NCI-H1417 treated with DMSO at 0.1 percent for 48 hours (cell line): ENCODE measurements at regions not wholly inside any gene's neighbourhood (a gene's known extent, or its start where the extent isn't known, plus 50 kb on each side); places are given as distances from the start of the nearest gene placed in this dataset.

Source experiments
- DNase-seq: peaks from one replicate; lab custom pipeline; 2025; lab: John Stamatoyannopoulos, UW

GRCh38 chr20:48358176-48359054 lies 469.4 kb downstream of the PREX1 start:
- DNase-seq = no peak

DNA sequence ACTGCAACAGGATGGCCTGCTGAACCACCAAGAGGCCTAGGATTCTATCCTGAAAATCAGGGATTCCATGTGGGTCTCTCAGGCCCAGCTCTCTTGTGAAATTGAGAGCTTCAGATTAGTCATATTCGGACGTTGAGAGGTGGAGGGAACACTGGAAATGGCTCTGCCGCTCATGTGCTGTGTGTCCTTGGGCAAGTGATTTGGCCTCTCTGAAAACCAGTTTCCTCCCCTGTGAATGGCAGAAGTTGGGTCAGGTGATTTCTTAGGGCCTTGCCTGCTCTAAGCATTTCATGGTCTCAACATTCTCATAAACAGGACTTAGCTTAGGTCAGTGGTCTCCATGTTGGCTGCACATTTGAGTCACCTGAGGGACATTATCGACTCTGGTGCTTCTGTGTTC lies 470.1 kb downstream of the PREX1 start:
- no peak for DNase-seq

GRCh38 chr20:48354903-48355302 lies 472.9 kb downstream of the PREX1 start:
- DNase-seq = no peak

DNA sequence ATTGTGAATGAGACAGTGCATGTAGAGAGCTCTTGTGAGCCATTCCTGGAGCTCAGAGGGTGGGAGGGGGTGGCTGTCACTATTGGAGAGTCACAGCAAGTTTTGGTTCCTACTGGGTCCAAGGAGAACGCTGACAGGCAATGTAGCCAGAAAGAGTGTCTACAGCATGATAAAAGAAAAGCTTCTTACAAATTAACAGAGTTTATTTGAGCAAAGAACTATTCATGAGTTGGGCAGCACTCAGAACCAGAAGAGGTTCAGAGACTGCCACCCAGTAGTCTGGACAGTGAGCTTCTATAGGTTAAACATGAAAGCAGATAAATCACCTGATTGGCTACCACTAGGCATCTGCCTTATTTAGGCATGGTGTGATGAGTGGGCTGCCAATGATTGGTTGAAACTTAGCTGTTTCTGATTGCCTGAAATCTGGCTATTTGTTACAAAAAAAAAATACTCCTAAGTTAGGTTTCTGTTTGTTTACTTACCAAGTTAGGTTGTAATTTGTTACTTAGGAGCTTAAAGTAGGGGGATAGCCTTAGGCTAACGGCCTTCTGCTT lies 473.4 kb downstream of the PREX1 start:
- DNase-seq = no peak

DNA sequence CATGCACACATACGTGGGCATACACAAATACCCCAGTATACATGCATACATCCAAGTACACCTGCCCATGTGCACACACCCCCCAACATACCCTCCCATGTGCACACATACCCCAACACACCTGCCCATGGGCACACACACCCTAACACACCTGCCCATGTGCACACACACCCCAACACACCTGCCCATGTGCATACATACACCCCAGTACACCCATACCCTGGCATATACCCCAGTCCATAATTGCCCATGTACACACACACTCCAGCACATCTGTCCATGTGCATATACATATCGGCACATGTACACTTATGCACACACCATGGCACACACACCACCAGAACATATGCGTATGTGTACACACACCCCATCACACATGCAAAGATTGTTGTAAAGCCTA lies 475.2 kb downstream of the PREX1 start:
- no peak for DNase-seq

DNA sequence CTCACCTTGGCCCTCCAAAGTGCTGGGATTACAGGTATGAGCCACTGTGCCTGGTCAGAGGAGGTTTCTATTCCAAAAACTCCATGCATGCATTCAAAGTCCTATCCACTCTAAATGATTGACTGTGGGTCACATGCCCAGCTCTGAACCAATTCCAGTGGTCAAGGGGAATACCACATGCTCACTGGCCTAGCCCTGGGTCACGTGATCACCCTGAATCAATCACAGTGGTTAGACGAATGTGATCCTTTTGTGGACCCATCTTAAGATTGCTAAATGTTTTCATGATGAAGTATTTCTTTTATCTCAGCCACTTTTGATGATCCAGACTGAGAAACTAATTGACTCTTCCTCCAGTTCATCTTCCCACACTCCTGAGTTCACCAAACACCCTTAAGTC lies 475.8 kb downstream of the PREX1 start:
- no peak for DNase-seq

DNA sequence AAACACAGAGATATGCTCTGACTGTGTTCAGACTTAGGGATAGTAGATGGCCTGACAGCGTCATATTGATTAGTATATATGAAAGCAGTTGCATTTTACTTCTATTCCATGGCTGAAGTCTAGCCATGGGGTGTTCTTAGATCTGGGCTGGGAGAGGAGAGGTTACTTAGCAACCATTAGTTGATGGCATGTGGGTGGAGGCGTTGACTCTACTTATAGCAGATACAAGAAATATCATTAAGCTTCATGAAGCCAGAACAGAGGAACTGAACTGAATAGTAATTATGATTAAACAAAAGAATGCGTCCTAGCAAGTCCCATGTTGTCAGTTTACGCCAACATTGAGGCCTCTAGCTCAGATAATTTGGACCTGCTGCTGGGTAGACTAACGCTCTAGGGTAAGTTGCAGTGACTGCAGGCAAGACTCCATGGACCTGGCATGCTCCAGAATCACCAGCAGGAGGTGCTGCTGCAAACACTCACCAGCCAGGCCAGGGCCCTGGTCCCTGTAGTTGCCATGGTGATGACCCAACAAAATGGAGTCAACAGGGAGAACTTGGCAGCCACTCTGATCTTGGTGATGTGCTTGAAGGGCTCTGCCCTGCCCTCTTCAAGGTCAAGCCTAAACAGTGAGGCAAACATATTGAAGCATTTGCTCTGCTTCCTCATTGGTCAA lies 477.3 kb downstream of the PREX1 start:
- DNase-seq = no peak

DNA sequence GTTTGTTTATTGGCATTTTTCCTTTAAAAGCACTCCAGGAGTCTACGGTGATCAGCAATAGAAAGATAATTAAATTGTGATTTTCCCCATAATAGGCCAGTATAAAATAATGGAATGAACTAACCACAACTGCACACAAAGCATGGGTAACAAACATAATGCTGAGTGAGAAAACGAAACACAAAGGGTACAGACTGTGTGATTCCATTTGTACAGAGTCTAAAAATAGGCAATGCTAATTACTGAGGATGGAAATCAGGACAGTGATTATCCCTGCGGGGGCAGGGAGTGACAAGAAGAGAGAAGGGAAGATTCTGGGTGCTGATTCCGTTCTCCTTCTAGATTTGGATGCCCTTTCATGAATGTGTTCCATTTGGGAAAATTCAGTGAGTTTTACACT lies 478.1 kb downstream of the PREX1 start:
- DNase-seq = no peak

DNA sequence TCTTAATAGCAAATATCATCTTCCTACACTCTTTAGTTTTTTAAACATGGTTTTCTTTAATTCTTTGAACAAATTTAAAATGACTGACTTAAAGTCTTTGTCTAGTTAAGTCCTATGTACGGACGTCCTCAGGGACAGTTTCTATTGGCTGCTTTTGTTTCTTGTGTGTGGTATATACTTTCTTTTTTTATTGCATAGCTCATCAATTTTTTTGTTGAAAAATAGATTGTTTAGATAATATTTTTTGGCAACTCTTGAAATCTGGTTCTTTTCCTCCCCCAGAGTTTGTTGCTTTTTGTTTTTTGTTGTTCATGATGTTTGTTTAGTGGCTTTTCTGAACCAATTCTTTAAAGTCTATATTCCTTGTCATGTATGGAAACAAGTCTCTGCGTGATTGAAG lies 479.8 kb downstream of the PREX1 start:
- no peak for DNase-seq

- no peak for DNase-seq
Observed at GRCh38 chr20:48342822-48343513, 484.8 kb downstream of the PREX1 start.

GRCh38 chr20:48340883-48341281 lies 486.9 kb downstream of the PREX1 start:
- no peak for DNase-seq

- no peak for DNase-seq
Observed at GRCh38 chr20:48339986-48340882, 487.6 kb downstream of the PREX1 start.

GRCh38 chr20:48339190-48339985 lies 488.4 kb downstream of the PREX1 start:
- no peak for DNase-seq

DNA sequence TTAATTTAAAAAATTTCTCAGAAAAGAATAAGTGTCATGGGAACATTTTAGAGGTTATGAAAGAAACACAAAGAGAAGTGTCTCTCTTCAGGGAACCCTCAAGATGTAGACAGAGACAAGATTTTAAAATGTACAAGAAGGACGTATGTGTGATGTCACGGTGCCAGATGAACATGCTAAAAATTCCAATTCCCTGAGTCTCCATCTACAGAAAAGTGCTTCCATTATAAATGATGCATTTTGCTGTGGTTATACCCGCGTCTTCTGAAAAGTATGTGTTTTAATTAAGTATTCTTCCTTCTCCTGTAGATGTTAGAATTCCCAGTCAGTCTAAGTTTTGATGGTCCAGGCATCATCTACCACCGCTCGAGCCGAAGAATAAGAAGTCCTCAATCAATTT lies 489.1 kb downstream of the PREX1 start:
- no peak for DNase-seq

DNA sequence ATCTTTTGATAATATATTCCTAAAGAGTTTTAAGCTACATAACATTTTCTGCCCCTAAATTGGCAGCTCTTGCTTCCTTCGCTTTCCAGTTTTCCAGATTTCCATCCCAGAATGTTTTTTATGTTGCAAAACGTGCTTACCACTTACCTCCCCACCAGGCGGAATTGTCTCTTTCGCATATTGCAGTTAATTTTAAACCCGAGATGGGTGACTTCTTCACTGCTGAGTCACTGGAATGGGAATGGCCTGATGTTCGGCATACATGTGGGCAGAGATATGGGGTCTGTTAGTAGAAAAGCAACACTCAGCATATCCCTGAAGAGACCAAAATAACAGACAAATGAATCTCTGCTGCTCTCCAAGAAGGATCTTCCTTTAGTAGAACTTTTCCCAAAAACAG lies 491.2 kb downstream of the PREX1 start:
- no peak for DNase-seq

GRCh38 chr20:48335308-48336050 lies 492.3 kb downstream of the PREX1 start:
- no peak for DNase-seq

- DNase-seq = no peak
Observed at GRCh38 chr20:48333707-48334106, 494.1 kb downstream of the PREX1 start.

DNA sequence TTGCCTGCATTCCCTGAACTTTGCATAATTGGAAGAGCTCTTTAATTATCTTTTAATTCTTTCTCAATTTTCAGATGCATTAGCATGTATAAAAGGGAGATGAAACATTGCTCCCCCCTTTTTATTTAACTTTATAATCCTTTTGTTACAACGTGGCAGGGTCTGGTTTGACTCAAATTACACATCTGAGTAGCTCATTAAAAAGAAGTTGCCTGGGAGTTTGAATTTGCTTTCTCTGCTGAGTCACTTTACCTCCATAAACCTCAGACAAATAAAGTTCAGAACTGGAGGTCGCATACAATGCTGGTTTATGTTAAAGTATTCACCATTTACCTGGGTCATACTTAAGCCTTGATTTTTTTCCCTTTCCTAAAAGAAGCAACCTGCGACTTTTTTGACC lies 495.2 kb downstream of the PREX1 start:
- no peak for DNase-seq

- no peak for DNase-seq
Observed at GRCh38 chr20:48331518-48332286, 496.1 kb downstream of the PREX1 start.
